ENCODE measurements at regions not wholly inside any gene's neighbourhood (a gene's known extent, or its start where the extent isn't known, plus 50 kb on each side); places are given as distances from the start of the nearest gene placed in this dataset.
"Not testable (repeated sequence)": the region's sequence is repeated elsewhere in the genome, so short reads cannot be mapped to it uniquely, and the experiment has no call there.

GRCh38 chr6:167482801-167483200 lies 157.9 kb downstream of the TTLL2 start:
- TF ChIP-seq CTCF, POLR2A (IDR thresholded peaks at IDR 0.05): not testable (repeated sequence)
